GM12874 (cell line): ENCODE measurements at regions not wholly inside any gene's neighbourhood (a gene's known extent, or its start where the extent isn't known, plus 50 kb on each side); places are given as distances from the start of the nearest gene placed in this dataset.

Source experiments
- CTCF ChIP-seq: IDR thresholded peaks from 2 replicates; pipeline ENCODE4 v1.5.1; 2011; ENCODE audit warnings: low read depth, mild to moderate bottlenecking, control low read depth, low read length, moderate library complexity; ENCODE audit not compliant: insufficient read depth

- no peak for TF ChIP-seq CTCF
Observed at GRCh38 chr3:5456199-5456598, 268.7 kb downstream of the EDEM1 start.

- TF ChIP-seq CTCF, result no peak
Observed at GRCh38 chr3:5458526-5458925, 271.0 kb downstream of the EDEM1 start.

GRCh38 chr3:5462086-5462485 lies 274.6 kb downstream of the EDEM1 start:
- no peak for TF ChIP-seq CTCF

GRCh38 chr3:5463991-5464390 lies 276.5 kb downstream of the EDEM1 start:
- no peak for TF ChIP-seq CTCF

GRCh38 chr3:5464649-5465048 lies 277.1 kb downstream of the EDEM1 start:
- no peak for TF ChIP-seq CTCF

- TF ChIP-seq CTCF, result no peak
Observed at GRCh38 chr3:5465183-5465582, 277.7 kb downstream of the EDEM1 start.

GRCh38 chr3:5466065-5466464 lies 278.6 kb downstream of the EDEM1 start:
- no peak for TF ChIP-seq CTCF

GRCh38 chr3:5466717-5467116 lies 279.2 kb downstream of the EDEM1 start:
- no peak for TF ChIP-seq CTCF
